ENCODE measurements at regions not wholly inside any gene's neighbourhood (a gene's known extent, or its start where the extent isn't known, plus 50 kb on each side); places are given as distances from the start of the nearest gene placed in this dataset.

- H3K9me3 ChIP-seq (ENCODE audit: control insufficient read depth in 5 of 5, low read length in 5 of 5) = no peaks in the 10 kb centered on the region
- H3K27me3 ChIP-seq (ENCODE audit: control insufficient read depth in 5 of 5, insufficient read depth in 4 of 5, low read length in 5 of 5) = no peaks in the 10 kb centered on the region
- no peaks in the 10 kb centered on the region for H3K4me1 ChIP-seq (ENCODE audit: control insufficient read depth in 5 of 5, insufficient read depth in 5 of 5, low read length in 5 of 5)
- no peak overlapping the region for H3K9ac ChIP-seq (ENCODE audit: low read length in 5 of 5)
- no peak overlapping the region for H3K27ac ChIP-seq (ENCODE audit: low read depth, low read length)
- peaks cover 0 to 25% (median 0%) of the 10 kb centered on the region in 5 donors for H3K36me3 ChIP-seq (ENCODE audit: control insufficient read depth in 5 of 5, insufficient read depth in 5 of 5, low read length in 5 of 5)
- no peak overlapping the region for H3K4me3 ChIP-seq (ENCODE audit: low read depth in 1 of 5, low read length in 5 of 5)
Observed at GRCh38 chr9:1637401-1637800, 377.7 kb upstream of the SMARCA2 start.

- no peak overlapping the region for H3K27ac ChIP-seq (ENCODE audit: low read depth, low read length)
- no peak overlapping the region for H3K9ac ChIP-seq (ENCODE audit: low read length in 5 of 5)
- H3K9me3 ChIP-seq (ENCODE audit: control insufficient read depth in 5 of 5, low read length in 5 of 5) = no peaks in the 10 kb centered on the region
- no peaks in the 10 kb centered on the region for H3K4me1 ChIP-seq (ENCODE audit: control insufficient read depth in 5 of 5, insufficient read depth in 5 of 5, low read length in 5 of 5)
- no peaks in the 10 kb centered on the region for H3K27me3 ChIP-seq (ENCODE audit: control insufficient read depth in 5 of 5, insufficient read depth in 4 of 5, low read length in 5 of 5)
- H3K4me3 ChIP-seq (ENCODE audit: low read depth in 1 of 5, low read length in 5 of 5) = no peak overlapping the region
- peaks cover 0 to 17% (median 0%) of the 10 kb centered on the region in 5 donors for H3K36me3 ChIP-seq (ENCODE audit: control insufficient read depth in 5 of 5, insufficient read depth in 5 of 5, low read length in 5 of 5)
Observed at GRCh38 chr9:1639166-1639565, 376.0 kb upstream of the SMARCA2 start.

- H3K9me3 ChIP-seq (ENCODE audit: control insufficient read depth in 5 of 5, low read length in 5 of 5) = no peaks in the 10 kb centered on the region
- no peak overlapping the region for H3K4me3 ChIP-seq (ENCODE audit: low read depth in 1 of 5, low read length in 5 of 5)
- H3K9ac ChIP-seq (ENCODE audit: low read length in 5 of 5) = no peak overlapping the region
- H3K4me1 ChIP-seq (ENCODE audit: control insufficient read depth in 5 of 5, insufficient read depth in 5 of 5, low read length in 5 of 5) = no peaks in the 10 kb centered on the region
- H3K27ac ChIP-seq (ENCODE audit: low read depth, low read length) = no peak overlapping the region
- H3K27me3 ChIP-seq (ENCODE audit: control insufficient read depth in 5 of 5, insufficient read depth in 4 of 5, low read length in 5 of 5) = no peaks in the 10 kb centered on the region
- H3K36me3 ChIP-seq (ENCODE audit: control insufficient read depth in 5 of 5, insufficient read depth in 5 of 5, low read length in 5 of 5) = no peaks in the 10 kb centered on the region
Observed at GRCh38 chr9:1647776-1648175, 367.4 kb upstream of the SMARCA2 start.

- Histone ChIP-seq H3K27me3 (ENCODE audit: control insufficient read depth in 5 of 5, insufficient read depth in 4 of 5, low read length in 5 of 5) (no peaks in the 10 kb centered on the region), H3K36me3 (ENCODE audit: control insufficient read depth in 5 of 5, insufficient read depth in 5 of 5, low read length in 5 of 5) (no peaks in the 10 kb centered on the region), H3K27ac (ENCODE audit: low read depth, low read length) (no peak overlapping the region), H3K4me1 (ENCODE audit: control insufficient read depth in 5 of 5, insufficient read depth in 5 of 5, low read length in 5 of 5) (no peaks in the 10 kb centered on the region), H3K9me3 (ENCODE audit: control insufficient read depth in 5 of 5, low read length in 5 of 5) (peaks cover 0 to 5% (median 0%) of the 10 kb centered on the region in 5 donors), H3K9ac (ENCODE audit: low read length in 5 of 5) (no peak overlapping the region), H3K4me3 (ENCODE audit: low read depth in 1 of 5, low read length in 5 of 5) (no peak overlapping the region)
Observed at GRCh38 chr9:1653282-1653681, 361.9 kb upstream of the SMARCA2 start.

- Histone ChIP-seq H3K36me3 (ENCODE audit: control insufficient read depth in 5 of 5, insufficient read depth in 5 of 5, low read length in 5 of 5) (no peaks in the 10 kb centered on the region), H3K27me3 (ENCODE audit: control insufficient read depth in 5 of 5, insufficient read depth in 4 of 5, low read length in 5 of 5) (no peaks in the 10 kb centered on the region), H3K9ac (ENCODE audit: low read length in 5 of 5) (no peak overlapping the region), H3K9me3 (ENCODE audit: control insufficient read depth in 5 of 5, low read length in 5 of 5) (peaks cover 0 to 5% (median 0%) of the 10 kb centered on the region in 5 donors), H3K4me3 (ENCODE audit: low read depth in 1 of 5, low read length in 5 of 5) (no peak overlapping the region), H3K4me1 (ENCODE audit: control insufficient read depth in 5 of 5, insufficient read depth in 5 of 5, low read length in 5 of 5) (peaks cover 0 to 7% (median 0%) of the 10 kb centered on the region in 5 donors), H3K27ac (ENCODE audit: low read depth, low read length) (no peak overlapping the region)
Observed at GRCh38 chr9:1658661-1659362, 356.3 kb upstream of the SMARCA2 start.

DNA sequence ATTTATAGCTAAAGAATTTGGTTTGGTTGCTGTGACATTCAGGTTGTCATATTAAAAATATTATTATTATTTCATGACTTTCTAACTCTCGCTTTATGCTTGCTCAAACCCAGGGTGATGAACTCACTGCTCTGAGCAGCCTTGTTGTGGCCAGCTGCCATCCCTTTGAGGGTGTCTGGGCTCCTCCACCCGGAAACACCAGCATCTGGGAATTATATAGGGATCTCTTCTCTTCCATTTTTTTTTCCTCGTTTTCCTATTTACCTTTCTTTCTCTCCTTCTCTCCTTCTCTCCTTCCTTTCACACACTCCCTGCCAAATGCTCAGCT, 355.8 kb upstream of the SMARCA2 start:
- Histone ChIP-seq H3K27ac (ENCODE audit: low read depth, low read length) (no peak overlapping the region), H3K4me1 (ENCODE audit: control insufficient read depth in 5 of 5, insufficient read depth in 5 of 5, low read length in 5 of 5) (peaks cover 0 to 7% (median 0%) of the 10 kb centered on the region in 5 donors), H3K27me3 (ENCODE audit: control insufficient read depth in 5 of 5, insufficient read depth in 4 of 5, low read length in 5 of 5) (no peaks in the 10 kb centered on the region), H3K4me3 (ENCODE audit: low read depth in 1 of 5, low read length in 5 of 5) (no peak overlapping the region), H3K36me3 (ENCODE audit: control insufficient read depth in 5 of 5, insufficient read depth in 5 of 5, low read length in 5 of 5) (no peaks in the 10 kb centered on the region), H3K9ac (ENCODE audit: low read length in 5 of 5) (no peak overlapping the region), H3K9me3 (ENCODE audit: control insufficient read depth in 5 of 5, low read length in 5 of 5) (peaks cover 0 to 5% (median 0%) of the 10 kb centered on the region in 5 donors)

GRCh38 chr9:1668441-1668840, 346.7 kb upstream of the SMARCA2 start:
- Histone ChIP-seq H3K27ac (ENCODE audit: low read depth, low read length) (no peak overlapping the region), H3K36me3 (ENCODE audit: control insufficient read depth in 5 of 5, insufficient read depth in 5 of 5, low read length in 5 of 5) (peaks cover 0 to 9% (median 0%) of the 10 kb centered on the region in 5 donors)

GRCh38 chr9:1673300-1673699, 341.8 kb upstream of the SMARCA2 start:
- H3K36me3 ChIP-seq (ENCODE audit: control insufficient read depth in 5 of 5, insufficient read depth in 5 of 5, low read length in 5 of 5) = peaks cover 0 to 9% (median 2%) of the 10 kb centered on the region in 5 donors
- H3K9me3 ChIP-seq (ENCODE audit: control insufficient read depth in 5 of 5, low read length in 5 of 5) = peaks cover 0 to 6% (median 0%) of the 10 kb centered on the region in 5 donors
- H3K9ac ChIP-seq (ENCODE audit: low read length in 5 of 5) = no peak overlapping the region
- no peaks in the 10 kb centered on the region for H3K4me1 ChIP-seq (ENCODE audit: control insufficient read depth in 5 of 5, insufficient read depth in 5 of 5, low read length in 5 of 5)
- no peak overlapping the region for H3K4me3 ChIP-seq (ENCODE audit: low read depth in 1 of 5, low read length in 5 of 5)
- H3K27ac ChIP-seq (ENCODE audit: low read depth, low read length) = no peak overlapping the region
- H3K27me3 ChIP-seq (ENCODE audit: control insufficient read depth in 5 of 5, insufficient read depth in 4 of 5, low read length in 5 of 5) = no peaks in the 10 kb centered on the region

More at GRCh38 chr9:1668441-1668840, 346.7 kb upstream of the SMARCA2 start:
- Histone ChIP-seq H3K9me3 (ENCODE audit: control insufficient read depth in 5 of 5, low read length in 5 of 5) (peaks cover 0 to 10% (median 2%) of the 10 kb centered on the region in 5 donors), H3K27me3 (ENCODE audit: control insufficient read depth in 5 of 5, insufficient read depth in 4 of 5, low read length in 5 of 5) (no peaks in the 10 kb centered on the region), H3K4me3 (ENCODE audit: low read depth in 1 of 5, low read length in 5 of 5) (no peak overlapping the region), H3K9ac (ENCODE audit: low read length in 5 of 5) (no peak overlapping the region), H3K4me1 (ENCODE audit: control insufficient read depth in 5 of 5, insufficient read depth in 5 of 5, low read length in 5 of 5) (no peaks in the 10 kb centered on the region)

DNA sequence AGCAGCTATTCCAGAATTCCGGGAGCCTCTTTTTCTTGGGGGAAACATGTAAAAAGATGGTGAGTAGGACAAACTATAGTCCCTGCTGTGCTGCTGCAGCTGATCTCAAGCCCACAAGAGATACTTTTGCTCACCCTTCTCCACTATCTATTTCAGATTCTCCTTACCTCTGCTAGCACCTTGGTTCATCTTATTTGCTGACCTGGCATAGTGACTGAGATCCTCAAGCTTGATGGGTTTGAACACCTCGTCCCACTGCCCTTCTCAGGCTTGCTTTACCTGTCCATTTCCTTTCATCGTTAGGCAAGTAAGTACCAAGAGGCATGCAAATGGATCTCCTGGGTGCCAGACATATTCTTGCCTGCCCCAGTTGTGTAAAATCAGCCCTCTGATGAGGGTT, 338.4 kb upstream of the SMARCA2 start:
- H3K9ac ChIP-seq (ENCODE audit: low read length in 5 of 5) = no peak overlapping the region
- no peak overlapping the region for H3K4me3 ChIP-seq (ENCODE audit: low read depth in 1 of 5, low read length in 5 of 5)

GRCh38 chr9:1683951-1684350, 331.2 kb upstream of the SMARCA2 start:
- Histone ChIP-seq H3K4me1 (ENCODE audit: control insufficient read depth in 5 of 5, insufficient read depth in 5 of 5, low read length in 5 of 5) (peaks cover 0 to 7% (median 0%) of the 10 kb centered on the region in 5 donors), H3K9ac (ENCODE audit: low read length in 5 of 5) (no peak overlapping the region), H3K36me3 (ENCODE audit: control insufficient read depth in 5 of 5, insufficient read depth in 5 of 5, low read length in 5 of 5) (peaks cover 0 to 2% (median 0%) of the 10 kb centered on the region in 5 donors), H3K9me3 (ENCODE audit: control insufficient read depth in 5 of 5, low read length in 5 of 5) (no peaks in the 10 kb centered on the region), H3K4me3 (ENCODE audit: low read depth in 1 of 5, low read length in 5 of 5) (no peak overlapping the region), H3K27me3 (ENCODE audit: control insufficient read depth in 5 of 5, insufficient read depth in 4 of 5, low read length in 5 of 5) (no peaks in the 10 kb centered on the region), H3K27ac (ENCODE audit: low read depth, low read length) (no peak overlapping the region)

More for the DNA sequence above, 338.4 kb upstream of the SMARCA2 start:
- Histone ChIP-seq H3K4me1 (ENCODE audit: control insufficient read depth in 5 of 5, insufficient read depth in 5 of 5, low read length in 5 of 5) (no peaks in the 10 kb centered on the region), H3K27ac (ENCODE audit: low read depth, low read length) (no peak overlapping the region), H3K36me3 (ENCODE audit: control insufficient read depth in 5 of 5, insufficient read depth in 5 of 5, low read length in 5 of 5) (peaks cover 0 to 11% (median 0%) of the 10 kb centered on the region in 5 donors), H3K9me3 (ENCODE audit: control insufficient read depth in 5 of 5, low read length in 5 of 5) (peaks cover 0 to 6% (median 0%) of the 10 kb centered on the region in 5 donors), H3K27me3 (ENCODE audit: control insufficient read depth in 5 of 5, insufficient read depth in 4 of 5, low read length in 5 of 5) (no peaks in the 10 kb centered on the region)
